ENCODE measurements at regions not wholly inside any gene's neighbourhood (a gene's known extent, or its start where the extent isn't known, plus 50 kb on each side); places are given as distances from the start of the nearest gene placed in this dataset.

- TF ChIP-seq RCOR1 (IDR thresholded peaks at IDR 0.05; ENCODE audit: insufficient replicate concordance, low read length) = no peak
- TF ChIP-seq CTCF (conservative IDR thresholded peaks at IDR 0.05; ENCODE audit: low read depth, low read length) = no peak
- TF ChIP-seq POLR2A (IDR thresholded peaks at IDR 0.05; ENCODE audit: low read depth, low read length) = no peak
- no peak for TF ChIP-seq BHLHE40 (IDR thresholded peaks at IDR 0.05; ENCODE audit: low read depth, low read length)
- TF ChIP-seq NFE2L2 (IDR thresholded peaks at IDR 0.05; ENCODE audit: low read depth, low read length) = no peak
- no peak for TF ChIP-seq RAD21 (IDR thresholded peaks at IDR 0.05; ENCODE audit: low read length)
- no peak for TF ChIP-seq FOS (IDR thresholded peaks at IDR 0.05; ENCODE audit: low read depth, low read length)
- TF ChIP-seq MAZ (IDR thresholded peaks at IDR 0.05; ENCODE audit: borderline replicate concordance, low read depth, low read length) = no peak
Observed at GRCh38 chr11:119785131-119785530, 56.1 kb upstream of the NECTIN1 start.

Measured in IMR-90 (cell line).